ENCODE measurements at regions not wholly inside any gene's neighbourhood (a gene's known extent, or its start where the extent isn't known, plus 50 kb on each side); places are given as distances from the start of the nearest gene placed in this dataset.
"Not testable (repeated sequence)": the region's sequence is repeated elsewhere in the genome, so short reads cannot be mapped to it uniquely, and the experiment has no call there.

DNA sequence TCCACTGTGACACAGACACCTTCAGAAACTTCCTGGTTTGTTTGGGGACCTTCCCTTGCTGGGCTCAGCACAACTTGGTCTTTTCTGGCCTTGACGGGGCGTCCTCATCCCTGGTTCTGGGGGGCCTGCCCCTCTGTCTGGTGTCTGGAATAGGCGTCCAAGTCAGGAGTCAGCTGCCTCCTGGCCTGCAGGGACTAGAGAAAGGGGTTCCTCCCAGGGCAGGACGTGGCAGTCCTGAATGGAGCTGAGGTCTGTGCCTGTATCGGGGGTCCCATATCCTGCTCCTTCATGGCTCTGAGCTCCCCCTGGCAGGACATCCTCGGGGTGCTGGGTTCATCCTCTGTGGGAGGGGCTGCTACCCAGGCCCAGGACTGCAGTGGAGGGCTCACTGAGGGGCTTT, 384.0 kb downstream of the TMEM121 start:
- H3K4me2 ChIP-seq: no peak overlapping the region

DNA sequence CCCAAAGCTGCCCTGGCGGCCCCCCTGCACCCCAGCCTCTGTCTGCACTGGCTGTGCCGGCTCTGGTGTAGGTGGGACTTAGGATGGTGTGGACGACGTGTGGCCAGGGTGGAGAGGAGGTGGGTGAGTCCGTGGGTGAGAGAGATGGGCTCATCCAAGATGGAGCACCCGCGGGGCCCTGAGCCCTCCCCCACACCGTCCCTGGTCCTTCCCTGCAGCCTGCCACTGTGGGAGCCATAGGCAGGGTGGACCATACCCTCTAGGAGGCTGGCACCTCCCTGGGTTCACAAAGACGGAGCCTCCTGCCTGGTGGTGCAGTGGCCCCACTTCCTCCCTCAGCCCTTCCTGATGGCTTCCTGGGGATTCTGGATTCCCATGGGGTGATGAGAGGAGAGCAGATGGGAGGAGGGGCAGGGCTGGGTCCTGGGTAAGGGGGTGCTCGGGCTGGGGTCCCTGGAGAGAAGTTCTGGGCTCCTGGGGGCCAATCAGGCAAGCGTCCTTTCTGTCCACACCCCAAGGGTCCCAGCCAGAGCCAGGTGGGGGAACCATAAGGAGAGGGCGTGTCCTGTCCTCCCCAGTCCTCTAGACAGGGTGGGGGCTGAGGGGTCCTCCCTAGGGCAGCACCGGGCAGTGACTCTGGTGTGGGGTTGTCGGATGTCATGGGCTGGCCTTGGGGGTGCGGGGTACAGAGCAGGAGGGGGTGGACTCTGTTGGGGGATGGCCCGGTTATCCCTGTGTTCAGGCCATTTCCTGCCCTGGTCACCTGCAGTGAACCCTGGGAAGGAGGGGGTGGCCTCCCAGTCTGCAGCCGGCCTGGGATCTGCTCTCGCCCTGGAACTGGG, 384.8 kb downstream of the TMEM121 start:
- H3K9me3 ChIP-seq (replicated peaks in 1 of 11): no peaks in the 10 kb centered on the region
- H3K27ac ChIP-seq: no peak overlapping the region
- H3K36me3 ChIP-seq: no peaks in the 10 kb centered on the region
- no peak for TF ChIP-seq Cebpa-rat (IDR thresholded peaks at IDR 0.05)
- H3K4me3 ChIP-seq: no peak overlapping the region
- no peak overlapping the region for H3K4me2 ChIP-seq
- H3K27me3 ChIP-seq: no peaks in the 10 kb centered on the region
- no peaks in the 10 kb centered on the region for H4K20me1 ChIP-seq
- no peak overlapping the region for H3K9ac ChIP-seq
- no peaks in the 10 kb centered on the region for H3K4me1 ChIP-seq

More for the DNA sequence above, 384.0 kb downstream of the TMEM121 start:
- Histone ChIP-seq H4K20me1 (no peaks in the 10 kb centered on the region), H3K4me3 (no peak overlapping the region), H3K36me3 (no peaks in the 10 kb centered on the region), H3K9me3 (replicated peaks in 1 of 11) (no peaks in the 10 kb centered on the region), H3K27ac (no peak overlapping the region), H3K4me1 (no peaks in the 10 kb centered on the region), H3K27me3 (no peaks in the 10 kb centered on the region), H3K9ac (no peak overlapping the region)
- no peak for TF ChIP-seq Cebpa-rat (IDR thresholded peaks at IDR 0.05)

DNA sequence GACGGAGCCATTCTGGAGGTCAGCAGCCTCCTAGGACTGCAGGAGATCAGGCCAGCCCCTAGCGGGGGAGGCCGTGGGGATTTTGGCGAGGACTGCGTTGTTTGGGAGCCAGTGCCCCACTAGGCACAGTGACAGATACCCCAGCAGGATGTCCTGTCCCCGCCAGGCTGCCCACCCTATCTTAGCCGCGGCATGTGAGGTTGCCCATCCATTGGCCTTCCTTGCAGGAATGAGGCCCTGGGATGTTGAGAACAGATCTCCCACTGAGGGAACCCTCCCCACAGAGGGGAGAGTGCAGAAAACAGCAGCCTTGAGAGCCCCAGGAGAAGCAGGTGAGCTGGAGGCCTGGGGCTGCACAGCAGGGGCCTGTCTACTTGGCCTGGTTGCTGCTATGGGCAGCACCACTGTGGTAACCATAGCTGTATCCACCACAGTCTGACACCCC, 385.5 kb downstream of the TMEM121 start:
- not testable (repeated sequence) for H3K4me3 ChIP-seq; H3K36me3 ChIP-seq; H4K20me1 ChIP-seq; H3K27me3 ChIP-seq; H3K9me3 ChIP-seq (replicated peaks in 1 of 11); H3K27ac ChIP-seq; H3K9ac ChIP-seq; H3K4me2 ChIP-seq; H3K4me1 ChIP-seq

DNA sequence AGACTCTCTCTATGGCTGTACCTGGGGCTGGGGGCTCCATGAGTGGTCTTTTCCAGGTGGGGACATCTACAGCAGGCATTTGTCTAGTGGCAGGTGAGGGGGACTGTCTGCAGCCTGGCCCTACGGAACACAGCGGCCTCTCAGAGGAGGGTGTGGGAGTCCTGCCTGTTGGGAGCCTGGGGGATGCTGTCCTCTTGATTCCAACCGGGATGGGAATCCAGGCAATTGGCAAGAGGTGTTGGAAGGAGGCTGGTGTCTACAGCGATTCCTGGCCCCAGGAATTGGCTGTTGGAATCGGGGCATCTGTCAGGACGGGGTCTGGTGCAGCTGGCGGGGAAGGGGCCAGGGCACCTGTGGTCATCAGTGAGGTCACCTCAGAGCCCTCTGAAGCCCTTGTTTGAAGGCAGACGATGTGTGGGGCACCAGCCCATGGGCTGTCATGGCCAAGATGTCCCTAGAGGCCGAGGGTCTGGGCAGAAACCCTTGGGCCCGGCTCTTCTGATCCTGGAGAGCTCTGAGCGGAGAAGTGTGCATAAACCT, 386.3 kb downstream of the TMEM121 start:
- no peaks in the 10 kb centered on the region for H4K20me1 ChIP-seq
- no peak for TF ChIP-seq Cebpa-rat (IDR thresholded peaks at IDR 0.05)

DNA sequence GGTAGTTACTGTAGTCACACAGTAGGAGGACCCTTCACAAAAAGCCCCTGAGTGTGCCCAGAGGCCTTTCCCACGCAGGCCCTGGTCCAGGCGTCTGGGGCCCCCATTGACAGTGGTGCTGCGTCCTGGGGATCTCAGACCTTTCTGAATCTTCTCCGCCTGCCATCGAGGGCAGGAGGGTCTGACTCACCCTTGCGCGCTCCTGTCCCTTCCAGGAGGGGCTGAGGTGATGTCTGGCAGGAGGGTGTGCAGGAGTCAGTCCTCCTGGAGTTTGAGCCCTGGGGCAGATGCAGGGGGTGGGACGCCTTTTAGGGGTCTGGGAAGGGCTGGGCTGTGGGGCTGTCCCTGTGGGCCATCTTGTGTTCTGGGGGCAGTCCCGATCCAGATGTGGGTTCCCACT, 386.8 kb downstream of the TMEM121 start:
- no peak for TF ChIP-seq Cebpa-rat (IDR thresholded peaks at IDR 0.05)
- Histone ChIP-seq H3K9me3 (replicated peaks in 1 of 11) (no peaks in the 10 kb centered on the region), H3K27me3 (no peaks in the 10 kb centered on the region), H4K20me1 (no peaks in the 10 kb centered on the region), H3K4me1 (no peaks in the 10 kb centered on the region), H3K36me3 (no peaks in the 10 kb centered on the region), H3K27ac (no peak overlapping the region), H3K4me3 (no peak overlapping the region), H3K4me2 (no peak overlapping the region), H3K9ac (no peak overlapping the region)

More for the DNA sequence above, 386.3 kb downstream of the TMEM121 start:
- H3K4me1 ChIP-seq: no peaks in the 10 kb centered on the region
- H3K27me3 ChIP-seq: no peaks in the 10 kb centered on the region
- H3K9me3 ChIP-seq (replicated peaks in 1 of 11): no peaks in the 10 kb centered on the region
- no peak overlapping the region for H3K4me2 ChIP-seq
- no peak overlapping the region for H3K9ac ChIP-seq
- no peak overlapping the region for H3K4me3 ChIP-seq
- H3K27ac ChIP-seq: no peak overlapping the region
- no peaks in the 10 kb centered on the region for H3K36me3 ChIP-seq

DNA sequence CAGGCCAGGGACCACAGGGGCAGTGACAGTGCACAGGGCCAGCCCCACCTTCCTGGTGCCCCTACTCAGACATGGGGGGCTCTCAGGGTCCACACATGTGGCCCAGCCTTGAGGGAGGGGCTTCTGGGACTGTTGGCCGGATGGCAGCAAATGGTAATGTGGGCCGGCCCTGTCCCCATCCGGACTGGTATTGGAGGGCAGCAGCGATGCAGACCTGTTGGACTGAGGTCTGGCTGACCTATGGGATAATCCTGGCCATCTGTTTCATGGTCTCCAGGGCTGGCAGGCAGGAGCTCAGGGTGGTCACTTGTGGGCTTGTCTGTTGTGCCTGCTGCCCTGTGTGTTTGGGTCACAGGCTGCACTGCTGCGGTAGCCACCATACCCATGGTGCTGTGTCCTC, 387.5 kb downstream of the TMEM121 start:
- Histone ChIP-seq H3K4me1 (no peaks in the 10 kb centered on the region), H3K27ac (no peak overlapping the region), H4K20me1 (no peaks in the 10 kb centered on the region), H3K4me3 (no peak overlapping the region), H3K27me3 (no peaks in the 10 kb centered on the region), H3K9ac (no peak overlapping the region), H3K4me2 (no peak overlapping the region), H3K36me3 (no peaks in the 10 kb centered on the region), H3K9me3 (replicated peaks in 1 of 11) (no peaks in the 10 kb centered on the region)
- no peak for TF ChIP-seq Cebpa-rat (IDR thresholded peaks at IDR 0.05)

DNA sequence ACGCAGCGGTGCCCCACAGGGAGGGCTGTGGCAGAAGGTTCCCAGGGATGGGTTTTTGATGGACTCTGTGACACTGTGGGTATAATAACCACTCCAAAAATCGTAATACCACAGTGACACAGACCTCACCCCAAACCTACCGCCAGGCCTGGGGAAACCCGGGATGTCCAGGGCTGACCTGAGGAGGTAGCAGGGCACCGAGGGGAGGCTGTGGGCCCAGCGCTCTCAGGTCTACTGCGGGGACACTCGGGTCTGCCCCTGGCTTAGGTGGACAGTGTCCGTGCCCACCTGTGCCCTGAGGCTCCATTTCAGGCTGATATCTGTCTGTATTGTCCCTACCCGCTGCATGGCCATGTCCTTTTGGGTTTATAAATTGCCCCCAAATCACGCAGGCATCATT, 387.9 kb downstream of the TMEM121 start:
- H3K9me3 ChIP-seq (replicated peaks in 1 of 11); H3K9ac ChIP-seq; H3K4me2 ChIP-seq; H3K4me1 ChIP-seq; H3K36me3 ChIP-seq; H4K20me1 ChIP-seq; H3K4me3 ChIP-seq; H3K27ac ChIP-seq; H3K27me3 ChIP-seq: not testable (repeated sequence)

DNA sequence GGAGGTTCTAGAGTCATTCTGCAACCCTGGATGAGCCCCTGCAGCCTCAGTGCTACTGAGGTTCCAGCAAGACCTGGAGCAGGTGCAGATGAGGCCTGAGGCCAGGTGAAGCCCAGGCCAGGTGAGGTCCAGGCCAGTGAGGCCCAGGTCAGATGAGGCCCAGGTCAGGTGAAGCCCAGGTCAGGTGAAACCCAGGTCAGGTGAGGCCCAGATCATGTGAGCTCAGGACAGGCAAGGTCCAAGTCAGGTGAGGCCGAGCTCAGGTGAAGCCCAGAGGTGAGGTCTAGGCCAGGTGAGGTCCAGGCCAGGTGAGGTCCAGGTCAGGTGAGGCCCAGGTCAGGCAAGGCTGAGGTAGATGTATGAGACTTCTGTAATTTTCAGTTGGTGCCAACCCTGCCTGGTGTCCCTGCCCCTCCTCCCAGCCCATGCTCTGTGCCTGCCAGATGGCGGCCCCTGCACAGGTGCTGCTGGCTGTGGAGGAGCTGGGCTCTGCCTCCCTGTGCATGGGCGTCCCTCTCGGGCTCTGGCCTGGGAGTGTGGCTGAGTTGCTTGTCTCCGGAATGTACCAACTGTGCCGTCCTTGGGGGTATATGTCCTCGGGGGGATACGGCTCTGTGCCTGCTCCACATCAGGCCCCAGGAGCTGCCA, 388.5 kb downstream of the TMEM121 start:
- no peak for TF ChIP-seq Cebpa-rat (IDR thresholded peaks at IDR 0.05)

DNA sequence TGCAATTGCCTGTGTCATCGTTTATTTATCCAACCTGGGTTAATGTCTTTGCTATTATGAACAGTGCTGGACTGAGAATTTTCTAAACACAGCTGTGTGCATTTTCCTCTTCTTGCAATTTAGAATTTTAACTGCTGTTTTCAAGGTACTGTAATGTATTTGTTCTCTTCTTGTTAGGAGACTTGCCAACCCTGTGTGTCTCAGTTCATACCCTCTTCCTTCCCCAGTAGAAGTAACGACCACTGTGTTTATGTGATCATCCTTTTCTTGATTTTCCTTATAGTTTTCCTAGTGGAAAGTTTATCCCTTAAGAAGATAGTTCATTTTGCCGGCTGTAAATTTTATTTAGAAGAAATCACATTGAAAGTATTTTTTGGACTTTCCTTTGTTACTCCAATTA, 389.2 kb downstream of the TMEM121 start:
- H3K9ac ChIP-seq; H3K27me3 ChIP-seq; H3K9me3 ChIP-seq (replicated peaks in 1 of 11); H3K27ac ChIP-seq; H4K20me1 ChIP-seq; H3K4me2 ChIP-seq; H3K4me1 ChIP-seq; H3K36me3 ChIP-seq; H3K4me3 ChIP-seq: not testable (repeated sequence)

More for the DNA sequence above, 388.5 kb downstream of the TMEM121 start:
- no peak overlapping the region for H3K27ac ChIP-seq
- no peaks in the 10 kb centered on the region for H3K4me1 ChIP-seq
- H3K4me2 ChIP-seq: no peak overlapping the region
- no peaks in the 10 kb centered on the region for H3K9me3 ChIP-seq (replicated peaks in 1 of 11)
- no peaks in the 10 kb centered on the region for H3K36me3 ChIP-seq
- H4K20me1 ChIP-seq: no peaks in the 10 kb centered on the region
- no peak overlapping the region for H3K9ac ChIP-seq
- no peak overlapping the region for H3K4me3 ChIP-seq
- no peaks in the 10 kb centered on the region for H3K27me3 ChIP-seq

DNA sequence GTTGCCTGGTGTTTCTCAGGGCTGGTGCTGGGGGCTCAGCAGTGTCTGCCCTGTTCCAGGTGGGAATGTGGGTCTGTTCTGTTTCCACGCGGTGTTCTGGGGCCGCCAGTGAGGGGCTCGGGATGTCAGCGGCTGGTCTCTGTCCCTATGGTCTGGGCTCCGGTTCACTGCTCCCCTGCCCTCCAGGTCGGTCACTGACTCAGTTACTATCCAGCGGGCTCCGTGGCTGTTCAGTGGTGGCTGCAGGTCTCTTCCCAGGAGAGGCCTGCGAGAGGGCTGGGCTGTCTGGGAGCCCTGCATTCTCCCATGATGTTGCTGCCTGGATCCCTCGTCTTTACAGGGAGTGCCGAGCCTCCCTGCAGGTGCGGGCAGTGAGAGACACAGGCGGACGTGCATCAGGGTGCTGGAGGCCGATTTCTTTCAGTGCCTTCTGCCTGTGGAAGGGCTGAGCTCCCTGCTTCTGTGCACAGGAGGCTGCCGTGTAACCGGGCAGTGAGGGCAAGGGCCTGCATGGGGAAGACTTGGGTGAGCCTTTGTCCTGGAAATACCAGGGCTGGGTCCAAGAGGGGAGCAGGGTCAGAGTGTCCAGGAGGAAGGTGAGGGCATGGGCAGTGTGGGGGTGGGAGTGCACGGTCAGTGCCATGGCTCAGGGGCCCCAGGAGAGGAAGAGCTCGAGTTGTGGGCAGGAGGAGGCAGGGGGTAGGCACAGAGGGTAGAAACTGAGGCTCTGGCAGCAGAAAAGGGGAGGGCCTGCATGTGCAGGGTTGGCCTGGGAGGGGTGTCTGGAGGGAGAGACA, 391.0 kb downstream of the TMEM121 start:
- H3K36me3 ChIP-seq; H3K4me3 ChIP-seq; H3K27me3 ChIP-seq; H3K27ac ChIP-seq; H3K9ac ChIP-seq; H3K9me3 ChIP-seq (replicated peaks in 1 of 11); H3K4me2 ChIP-seq; H3K4me1 ChIP-seq; H4K20me1 ChIP-seq: not testable (repeated sequence)

Measured in BLaER1 treated with 17β-estradiol and CSF1 and Interleukin-3, amounts not matched to agents 10 nM and 100 nM (cell line).